ENCODE measurements at regions not wholly inside any gene's neighbourhood (a gene's known extent, or its start where the extent isn't known, plus 50 kb on each side); places are given as distances from the start of the nearest gene placed in this dataset.
"Not testable (repeated sequence)": the region's sequence is repeated elsewhere in the genome, so short reads cannot be mapped to it uniquely, and the experiment has no call there.

GRCh38 chr7:75259454-75260003 is 135.9 kb upstream of the TRIM73 start:
- H3K9me3 Mint-ChIP-seq, H3K4me3 Mint-ChIP-seq, H3K4me1 Mint-ChIP-seq, H3K36me3 Mint-ChIP-seq, H3K27me3 Mint-ChIP-seq, H3K27ac Mint-ChIP-seq, CTCF ChIA-PET, DNase-seq: not testable (repeated sequence)

DNA sequence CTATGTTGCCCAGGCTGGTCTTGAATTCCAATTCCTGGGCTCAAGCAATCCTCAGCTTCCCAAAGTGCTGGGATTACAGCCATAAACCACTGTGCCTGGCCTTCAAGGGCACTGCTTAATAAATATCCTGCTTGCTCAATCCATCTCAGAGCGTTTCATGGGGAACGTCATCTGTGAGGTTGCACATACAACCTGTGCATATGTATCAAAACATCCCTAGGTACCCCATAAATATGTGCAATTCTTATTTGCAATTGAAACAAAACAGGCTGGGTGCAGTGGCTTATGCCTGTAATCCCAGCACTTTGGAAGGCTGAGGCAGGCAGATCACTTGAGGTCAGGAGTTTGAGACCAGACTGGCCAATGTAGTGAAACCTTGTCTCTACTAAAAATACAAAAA is 133.8 kb upstream of the TRIM73 start:
- H3K27ac Mint-ChIP-seq, CTCF ChIA-PET, H3K27me3 Mint-ChIP-seq, DNase-seq, H3K4me3 Mint-ChIP-seq, H3K36me3 Mint-ChIP-seq, H3K4me1 Mint-ChIP-seq, H3K9me3 Mint-ChIP-seq: not testable (repeated sequence)

GRCh38 chr7:75268158-75268557 is 127.3 kb upstream of the TRIM73 start:
- H3K4me1 Mint-ChIP-seq, H3K9me3 Mint-ChIP-seq, H3K4me3 Mint-ChIP-seq, H3K27me3 Mint-ChIP-seq, CTCF ChIA-PET, H3K36me3 Mint-ChIP-seq, DNase-seq, H3K27ac Mint-ChIP-seq: not testable (repeated sequence)

- H3K9me3 Mint-ChIP-seq, DNase-seq, H3K27ac Mint-ChIP-seq, H3K4me1 Mint-ChIP-seq, H3K36me3 Mint-ChIP-seq, H3K4me3 Mint-ChIP-seq, CTCF ChIA-PET, H3K27me3 Mint-ChIP-seq: not testable (repeated sequence)
Observed at GRCh38 chr7:75269159-75269558, 126.3 kb upstream of the TRIM73 start.

GRCh38 chr7:75274114-75274513 is 121.3 kb upstream of the TRIM73 start:
- H3K27me3 Mint-ChIP-seq, H3K4me1 Mint-ChIP-seq, H3K9me3 Mint-ChIP-seq, H3K4me3 Mint-ChIP-seq, DNase-seq, CTCF ChIA-PET, H3K27ac Mint-ChIP-seq, H3K36me3 Mint-ChIP-seq: not testable (repeated sequence)
